ENCODE measurements at regions not wholly inside any gene's neighbourhood (a gene's known extent, or its start where the extent isn't known, plus 50 kb on each side); places are given as distances from the start of the nearest gene placed in this dataset.
"Not testable (repeated sequence)": the region's sequence is repeated elsewhere in the genome, so short reads cannot be mapped to it uniquely, and the experiment has no call there.

GRCh38 chr3:65126527-65127410 is 439.0 kb upstream of the ADAMTS9 start:
- ChIA-PET POLR2A (no interaction called here), CTCF (no interaction called here)

GRCh38 chr3:65120156-65120555 is 432.4 kb upstream of the ADAMTS9 start:
- POLR2A ChIA-PET, CTCF ChIA-PET: not testable (repeated sequence)

DNA sequence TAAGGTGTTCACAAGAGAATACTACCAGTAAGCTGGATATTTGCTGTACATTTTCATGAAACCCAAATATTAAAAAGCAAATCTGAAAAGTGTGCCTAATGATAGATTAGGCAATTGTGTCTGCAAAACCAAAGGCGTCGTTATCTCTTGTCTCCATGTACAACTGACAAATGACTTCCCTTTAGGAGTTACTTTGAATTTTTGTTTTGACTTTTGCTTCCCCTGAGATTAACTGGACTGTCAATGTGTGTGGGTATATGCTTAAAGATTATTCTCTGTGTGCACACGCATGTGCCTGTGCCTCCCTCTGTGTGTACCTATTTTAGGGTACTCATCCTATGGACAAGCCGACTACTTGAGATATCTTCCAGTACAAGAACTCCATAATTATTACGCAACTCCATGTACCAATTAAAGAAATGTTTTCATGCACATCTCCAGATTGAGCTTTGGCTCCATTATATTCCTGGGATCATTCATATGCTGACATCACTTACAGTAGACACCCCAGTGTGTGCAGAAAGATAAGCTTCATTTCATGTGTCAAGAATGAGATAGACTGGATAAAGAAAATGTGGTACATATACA is 431.2 kb upstream of the ADAMTS9 start:
- ChIA-PET CTCF (no interaction called here), POLR2A (no interaction called here)

DNA sequence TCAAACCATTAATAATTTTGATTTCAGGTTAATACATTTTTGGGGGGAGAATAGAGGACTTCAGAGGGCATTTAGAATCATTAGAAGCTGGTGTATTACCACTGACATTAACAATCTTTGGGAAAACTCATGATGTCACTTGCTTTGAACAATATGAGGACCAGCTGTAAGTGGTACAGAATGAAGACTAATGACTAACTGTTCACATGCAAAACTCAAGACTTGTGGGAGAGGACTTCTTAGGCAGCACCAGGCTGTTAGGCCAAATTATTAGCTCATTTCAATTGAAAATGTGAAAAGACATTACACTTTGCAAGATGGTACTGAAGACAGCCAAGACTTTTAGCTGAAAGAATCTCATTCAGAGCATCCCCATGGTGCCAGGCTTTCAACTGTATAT is 426.2 kb upstream of the ADAMTS9 start:
- CTCF ChIA-PET: no interaction called here

GRCh38 chr3:65112751-65113300 is 425.0 kb upstream of the ADAMTS9 start:
- ChIA-PET POLR2A (no interaction called here), CTCF (no interaction called here)

More for the DNA sequence above, 426.2 kb upstream of the ADAMTS9 start:
- POLR2A ChIA-PET: no interaction called here

- POLR2A ChIA-PET: no interaction called here
- CTCF ChIA-PET: no interaction called here
These were observed 422.9 kb upstream of the ADAMTS9 start for GRCh38 chr3:65110661-65111060.

- POLR2A ChIA-PET: no interaction called here
- CTCF ChIA-PET: no interaction called here
These were observed 422.2 kb upstream of the ADAMTS9 start for GRCh38 chr3:65109966-65110500.

GRCh38 chr3:65107174-65107573 is 419.4 kb upstream of the ADAMTS9 start:
- ChIA-PET CTCF (no interaction called here), POLR2A (no interaction called here)

DNA sequence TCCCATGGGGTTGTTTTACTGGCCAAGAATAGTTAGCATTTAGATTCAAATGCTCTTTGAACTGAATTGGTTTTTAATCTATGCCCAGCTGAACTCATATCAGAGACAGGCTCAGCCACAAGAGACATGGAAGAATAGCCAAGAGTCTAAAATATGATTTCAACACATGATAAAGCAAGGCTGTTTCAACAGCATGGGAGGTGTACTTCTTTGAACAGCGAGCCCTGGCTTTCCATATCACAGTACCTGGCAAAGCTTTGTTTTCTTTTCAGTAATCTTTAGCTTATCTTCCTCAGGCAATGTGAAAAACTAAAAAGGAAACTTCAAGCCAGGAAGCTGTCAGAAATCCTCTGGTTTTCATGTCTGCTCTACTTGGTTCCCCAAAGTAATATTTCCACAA is 413.6 kb upstream of the ADAMTS9 start:
- ChIA-PET CTCF (no interaction called here), POLR2A (no interaction called here)

DNA sequence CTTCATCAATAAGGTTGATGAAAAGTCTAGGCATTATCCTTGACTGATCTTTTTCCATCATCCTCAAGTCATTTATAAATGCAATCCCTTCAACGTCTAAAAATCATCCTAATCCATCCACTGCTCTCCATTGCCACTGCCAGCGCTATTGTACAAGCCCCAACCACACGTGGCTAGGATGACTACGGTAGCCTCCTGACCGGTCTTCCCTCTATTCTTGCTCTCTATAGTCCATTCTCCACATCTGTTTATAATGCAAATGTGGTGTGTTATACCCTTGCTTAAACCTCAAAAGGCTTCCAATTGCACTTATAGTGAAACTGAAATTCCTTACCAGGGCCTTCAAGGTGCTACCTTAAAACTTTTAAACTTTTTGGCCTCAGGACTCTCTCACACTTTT is 410.6 kb upstream of the ADAMTS9 start:
- CTCF ChIA-PET: no interaction called here

DNA sequence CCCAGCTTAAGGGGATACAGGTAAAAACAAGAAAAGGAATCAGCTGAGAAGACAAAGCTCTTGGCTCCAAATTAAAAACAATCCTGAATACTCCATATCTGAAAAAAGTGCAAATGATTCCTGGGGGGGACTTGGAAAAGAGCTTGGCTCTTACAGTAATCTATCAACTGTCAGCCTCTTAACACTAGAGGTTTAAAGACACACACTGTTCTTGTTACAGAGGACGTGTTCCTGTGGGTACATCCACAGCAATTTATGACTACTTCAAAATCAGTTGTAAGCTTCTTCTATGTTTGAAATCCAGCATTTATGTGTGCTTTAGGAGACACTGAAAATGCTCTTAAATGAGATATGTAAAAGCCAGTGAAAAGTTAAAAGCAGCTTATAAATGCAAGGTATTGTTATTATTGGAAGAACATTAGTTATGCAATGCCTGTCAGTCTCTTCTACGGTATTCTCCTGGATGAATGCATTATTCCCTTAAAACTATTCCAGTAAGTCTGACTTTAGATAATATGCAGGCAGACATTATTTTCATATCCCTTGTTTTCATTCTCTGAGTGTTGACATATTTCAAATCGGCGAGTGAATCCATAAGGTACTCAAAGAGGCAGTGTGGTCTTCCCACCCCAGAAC is 408.4 kb upstream of the ADAMTS9 start:
- POLR2A ChIA-PET: no interaction called here
- CTCF ChIA-PET: no interaction called here

More for the DNA sequence above, 410.6 kb upstream of the ADAMTS9 start:
- POLR2A ChIA-PET: no interaction called here

DNA sequence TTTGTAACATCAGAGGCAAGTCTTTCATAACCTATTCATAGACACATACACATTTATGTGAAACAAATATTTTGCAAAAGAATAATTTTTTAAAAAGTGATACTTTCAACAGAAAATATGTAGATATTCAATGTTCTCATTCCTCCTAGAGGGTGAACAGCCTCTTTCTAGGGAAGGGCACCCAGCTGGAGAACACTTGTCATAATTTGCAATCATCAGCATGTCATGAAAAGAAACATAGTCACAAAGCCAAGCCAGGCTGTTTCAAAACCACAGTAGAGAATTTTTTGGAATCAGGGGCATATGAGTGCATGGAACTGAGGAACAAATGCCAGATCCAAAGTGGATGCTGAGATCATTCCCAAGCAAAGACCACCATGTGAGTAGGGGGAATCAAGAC is 406.9 kb upstream of the ADAMTS9 start:
- CTCF ChIA-PET: no interaction called here
- POLR2A ChIA-PET: no interaction called here

DNA sequence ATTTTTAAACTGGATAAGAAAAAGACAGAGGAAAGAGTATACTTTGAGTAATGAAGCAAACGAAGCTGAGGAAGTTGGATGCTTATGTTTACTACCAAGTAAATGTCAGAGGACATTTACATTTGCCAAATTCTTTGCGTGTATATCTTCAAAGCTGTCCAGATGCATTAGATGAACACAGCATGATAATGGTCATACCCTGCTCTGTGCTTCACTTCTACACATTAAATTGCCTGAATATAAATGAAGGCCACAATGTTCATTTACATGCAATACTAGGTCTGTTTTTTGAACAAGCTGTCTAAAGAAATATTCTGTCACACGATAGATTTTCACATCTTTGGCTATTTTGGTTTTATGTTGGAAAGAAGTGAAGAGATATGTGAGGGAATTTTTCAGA is 405.8 kb upstream of the ADAMTS9 start:
- CTCF ChIA-PET: no interaction called here

DNA sequence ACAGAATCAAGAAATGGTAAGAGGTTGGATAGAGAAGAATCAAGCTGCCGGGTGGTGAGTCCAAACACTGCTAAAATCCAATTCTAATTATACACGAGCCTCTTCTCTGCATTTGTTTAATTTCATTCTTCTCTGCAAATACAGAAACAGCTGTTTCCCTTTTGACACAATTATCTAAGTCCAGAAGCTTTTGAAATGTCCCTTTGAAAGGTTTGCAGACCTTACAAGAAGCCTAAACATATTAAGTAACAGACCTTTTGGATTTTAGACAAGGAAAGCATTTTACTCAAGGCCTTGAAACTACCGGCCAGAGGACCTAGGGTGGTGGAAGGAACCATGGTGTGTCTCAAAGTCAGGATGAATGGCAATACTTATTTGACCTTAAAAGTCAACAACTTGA is 403.8 kb upstream of the ADAMTS9 start:
- POLR2A ChIA-PET: no interaction called here
- CTCF ChIA-PET: no interaction called here

More for the DNA sequence above, 405.8 kb upstream of the ADAMTS9 start:
- POLR2A ChIA-PET: no interaction called here

DNA sequence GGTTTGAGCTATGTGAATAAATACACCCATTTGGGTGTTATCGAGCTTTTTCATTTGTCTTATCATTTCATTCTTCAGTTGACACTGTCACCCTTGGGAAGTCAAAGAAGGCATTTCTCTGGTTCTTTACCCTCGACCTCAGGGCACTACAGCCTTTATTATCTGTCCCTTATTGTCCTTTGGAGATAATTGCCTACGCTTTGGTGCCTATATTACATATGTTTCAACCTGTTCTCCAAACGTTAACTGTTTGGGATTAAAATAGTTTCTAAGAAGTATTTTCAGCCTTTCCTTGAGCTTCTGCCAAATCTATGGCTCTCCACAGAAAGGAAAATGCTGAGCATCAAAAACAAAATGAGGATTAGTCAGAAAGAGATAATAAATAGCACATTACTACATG is 395.4 kb upstream of the ADAMTS9 start:
- POLR2A ChIA-PET: no interaction called here
- CTCF ChIA-PET: interaction anchor here (0.6 kb wide), 1 partner anchor 142 kb away, joined by 3 read pairs; no protein-coding TSS in a partner anchor

GRCh38 chr3:65081536-65081935 is 393.7 kb upstream of the ADAMTS9 start:
- ChIA-PET POLR2A (no interaction called here), CTCF (no interaction called here)

- ChIA-PET POLR2A (no interaction called here), CTCF (interaction anchor here (0.6 kb wide), 1 partner anchor 13 kb away, joined by 3 read pairs; no protein-coding TSS in a partner anchor)
These were observed 392.6 kb upstream of the ADAMTS9 start for GRCh38 chr3:65080432-65080831.

DNA sequence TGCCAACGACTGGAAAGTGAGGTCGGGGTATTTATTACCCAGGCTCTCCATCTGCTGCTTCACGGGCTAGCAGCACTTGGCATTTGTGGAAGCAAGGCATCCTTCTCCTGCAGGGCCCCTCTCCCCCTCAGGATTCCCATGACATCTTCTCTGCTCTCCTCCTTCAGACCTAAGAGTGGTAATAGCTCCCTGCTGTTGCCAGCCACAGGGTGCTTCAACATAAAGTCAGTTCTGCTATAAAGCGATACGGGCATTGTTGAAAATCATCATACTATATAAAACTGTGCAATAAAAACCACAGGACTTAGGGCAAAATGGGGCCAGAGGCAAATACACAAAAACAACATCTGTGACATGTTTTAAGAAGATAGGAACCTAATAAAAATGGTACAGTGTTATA is 391.8 kb upstream of the ADAMTS9 start:
- CTCF ChIA-PET: no interaction called here
- POLR2A ChIA-PET: no interaction called here

DNA sequence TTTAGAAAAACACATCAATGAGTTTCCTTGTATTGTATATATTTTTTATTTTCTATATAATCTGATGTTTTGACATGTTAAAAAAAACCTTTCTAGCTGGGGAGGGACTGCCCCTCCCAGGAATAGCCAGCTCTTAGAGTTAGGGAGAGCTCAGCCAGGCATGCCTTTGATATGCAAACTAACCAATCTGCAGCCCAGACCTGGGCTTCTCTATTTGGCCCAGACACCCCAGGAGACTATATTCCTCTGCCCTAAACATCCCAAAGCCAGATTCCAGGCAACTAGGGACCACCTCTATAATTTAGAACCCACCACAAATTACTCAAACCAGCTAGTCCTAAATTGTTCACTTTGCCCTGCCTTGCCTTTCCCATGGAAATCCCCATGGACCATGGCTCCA is 390.9 kb upstream of the ADAMTS9 start:
- CTCF ChIA-PET: no interaction called here

DNA sequence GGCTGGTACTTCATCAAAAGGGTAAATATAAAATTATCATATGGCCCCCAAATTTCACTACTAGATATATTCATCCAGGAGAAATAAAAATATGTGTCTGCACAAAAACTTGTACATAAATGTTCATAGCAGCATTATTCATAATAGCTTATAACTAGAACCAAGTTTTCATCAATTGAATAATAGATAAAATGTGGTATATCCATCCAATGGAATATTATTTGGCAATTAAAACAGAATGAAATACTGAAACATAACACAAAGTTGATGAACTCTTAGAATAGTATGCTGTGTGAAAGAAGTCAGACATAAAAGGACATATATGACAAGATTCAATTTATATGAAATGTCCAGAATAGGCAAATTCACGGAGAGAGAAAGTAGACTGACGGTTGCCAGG is 389.3 kb upstream of the ADAMTS9 start:
- ChIA-PET POLR2A (no interaction called here), CTCF (no interaction called here)

More for the DNA sequence above, 390.9 kb upstream of the ADAMTS9 start:
- POLR2A ChIA-PET: no interaction called here

GRCh38 chr3:65070968-65071367 is 383.2 kb upstream of the ADAMTS9 start:
- ChIA-PET POLR2A (no interaction called here), CTCF (no interaction called here)

All from activated CD8-positive, alpha-beta memory T cell treated with anti-CD3 and anti-CD28 coated beads for 36 hours (primary cell).